ENCODE measurements at regions not wholly inside any gene's neighbourhood (a gene's known extent, or its start where the extent isn't known, plus 50 kb on each side); places are given as distances from the start of the nearest gene placed in this dataset.

GRCh38 chr1:157399343-157399983, 152.9 kb downstream of the FCRL5 start:
- Histone ChIP-seq H3K4me1 (ENCODE audit: insufficient read depth, low read length) (no peaks in the 10 kb centered on the region), H3K4me3 (ENCODE audit: insufficient read depth, low read depth, low read length) (no peak overlapping the region), H3K27ac (ENCODE audit: low read depth, low read length) (no peak overlapping the region), H3K9ac (ENCODE audit: low read length) (no peak overlapping the region), H3K79me2 (ENCODE audit: insufficient read depth, low read length) (no peaks in the 10 kb centered on the region), H3K4me2 (ENCODE audit: low read length) (no peak overlapping the region), H4K20me1 (ENCODE audit: insufficient read depth, low read length) (no peaks in the 10 kb centered on the region), H3K27me3 (ENCODE audit: insufficient read depth, low read length) (peaks cover 3% of the 10 kb centered on the region), H3K9me3 (ENCODE audit: insufficient read depth, low read depth, low read length) (no peaks in the 10 kb centered on the region), H2AFZ (ENCODE audit: low read depth, low read length) (no peak overlapping the region), H3K36me3 (ENCODE audit: insufficient read depth, low read length) (no peaks in the 10 kb centered on the region)
- Mint-ChIP-seq H3K27me3 (ENCODE audit: low read depth, unreplicated experiment) (peaks cover 8% of the 10 kb centered on the region), H3K27ac (ENCODE audit: unreplicated experiment) (no peak overlapping the region), H3K36me3 (ENCODE audit: low read depth, unreplicated experiment) (peaks cover 2% of the 10 kb centered on the region), H3K4me3 (ENCODE audit: unreplicated experiment) (no peak overlapping the region), H3K4me1 (ENCODE audit: low read depth, unreplicated experiment) (peaks cover 7% of the 10 kb centered on the region), H3K9me3 (ENCODE audit: unreplicated experiment) (no peaks in the 10 kb centered on the region)
- no peak for FAIRE-seq
- DNase-seq (ENCODE audit: low read depth), result no peak
- TF ChIP-seq, protein P1, sequence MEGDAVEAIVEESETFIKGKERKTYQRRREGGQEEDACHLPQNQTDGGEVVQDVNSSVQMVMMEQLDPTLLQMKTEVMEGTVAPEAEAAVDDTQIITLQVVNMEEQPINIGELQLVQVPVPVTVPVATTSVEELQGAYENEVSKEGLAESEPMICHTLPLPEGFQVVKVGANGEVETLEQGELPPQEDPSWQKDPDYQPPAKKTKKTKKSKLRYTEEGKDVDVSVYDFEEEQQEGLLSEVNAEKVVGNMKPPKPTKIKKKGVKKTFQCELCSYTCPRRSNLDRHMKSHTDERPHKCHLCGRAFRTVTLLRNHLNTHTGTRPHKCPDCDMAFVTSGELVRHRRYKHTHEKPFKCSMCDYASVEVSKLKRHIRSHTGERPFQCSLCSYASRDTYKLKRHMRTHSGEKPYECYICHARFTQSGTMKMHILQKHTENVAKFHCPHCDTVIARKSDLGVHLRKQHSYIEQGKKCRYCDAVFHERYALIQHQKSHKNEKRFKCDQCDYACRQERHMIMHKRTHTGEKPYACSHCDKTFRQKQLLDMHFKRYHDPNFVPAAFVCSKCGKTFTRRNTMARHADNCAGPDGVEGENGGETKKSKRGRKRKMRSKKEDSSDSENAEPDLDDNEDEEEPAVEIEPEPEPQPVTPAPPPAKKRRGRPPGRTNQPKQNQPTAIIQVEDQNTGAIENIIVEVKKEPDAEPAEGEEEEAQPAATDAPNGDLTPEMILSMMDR (IDR thresholded peaks at IDR 0.05; ENCODE audit: insufficient read depth, low read depth, low read length), result no peak
- TF ChIP-seq EZH2 (IDR thresholded peaks at IDR 0.05; ENCODE audit: insufficient read depth, low read length), result no peak

DNA sequence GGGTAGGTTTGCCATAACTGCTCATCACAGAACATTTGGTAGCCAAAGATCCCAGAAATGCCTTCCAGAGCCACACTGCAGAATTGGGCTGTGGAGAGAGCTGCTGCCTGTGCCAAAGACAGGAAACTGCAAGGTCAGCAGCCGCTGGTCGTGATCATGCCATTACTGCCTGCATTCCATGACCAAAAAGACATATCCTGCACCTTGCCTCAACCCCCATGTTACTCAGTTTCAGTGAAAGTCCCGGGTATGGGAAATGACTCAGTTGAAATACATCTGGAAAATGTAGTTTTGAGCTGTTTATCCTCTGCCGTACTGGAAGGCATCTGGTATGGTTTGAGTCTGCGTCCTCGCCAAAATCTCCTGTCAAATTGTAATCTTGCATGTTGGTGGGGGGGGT, 161.7 kb downstream of the FCRL5 start:
- H3K4me1 Mint-ChIP-seq (ENCODE audit: low read depth, unreplicated experiment), result peaks cover 16% of the 10 kb centered on the region
- Histone ChIP-seq H4K20me1 (ENCODE audit: insufficient read depth, low read length) (no peaks in the 10 kb centered on the region), H2AFZ (ENCODE audit: low read depth, low read length) (no peak overlapping the region), H3K9me3 (ENCODE audit: insufficient read depth, low read depth, low read length) (no peaks in the 10 kb centered on the region), H3K4me2 (ENCODE audit: low read length) (peak overlapping the region; percentile 76), H3K36me3 (ENCODE audit: insufficient read depth, low read length) (no peaks in the 10 kb centered on the region), H3K9ac (ENCODE audit: low read length) (no peak overlapping the region), H3K79me2 (ENCODE audit: insufficient read depth, low read length) (no peaks in the 10 kb centered on the region), H3K27me3 (ENCODE audit: insufficient read depth, low read length) (no peaks in the 10 kb centered on the region), H3K27ac (ENCODE audit: low read depth, low read length) (no peak overlapping the region), H3K4me3 (ENCODE audit: insufficient read depth, low read depth, low read length) (no peak overlapping the region), H3K4me1 (ENCODE audit: insufficient read depth, low read length) (peaks cover 13% of the 10 kb centered on the region)
- H3K36me3 Mint-ChIP-seq (ENCODE audit: low read depth, unreplicated experiment), result no peaks in the 10 kb centered on the region
- DNase-seq (ENCODE audit: low read depth) (peak; percentile 32), FAIRE-seq (peak; percentile 50)
- H3K4me3 Mint-ChIP-seq (ENCODE audit: unreplicated experiment), result peak overlapping the region; percentile 23
- H3K27me3 Mint-ChIP-seq (ENCODE audit: low read depth, unreplicated experiment), result no peaks in the 10 kb centered on the region
- peaks cover 4% of the 10 kb centered on the region for H3K9me3 Mint-ChIP-seq (ENCODE audit: unreplicated experiment)
- TF ChIP-seq, protein P1 (IDR thresholded peaks at IDR 0.05; ENCODE audit: insufficient read depth, low read depth, low read length), result no peak
- TF ChIP-seq EZH2 (IDR thresholded peaks at IDR 0.05; ENCODE audit: insufficient read depth, low read length), result no peak
- H3K27ac Mint-ChIP-seq (ENCODE audit: unreplicated experiment), result peak overlapping the region; percentile 71

DNA sequence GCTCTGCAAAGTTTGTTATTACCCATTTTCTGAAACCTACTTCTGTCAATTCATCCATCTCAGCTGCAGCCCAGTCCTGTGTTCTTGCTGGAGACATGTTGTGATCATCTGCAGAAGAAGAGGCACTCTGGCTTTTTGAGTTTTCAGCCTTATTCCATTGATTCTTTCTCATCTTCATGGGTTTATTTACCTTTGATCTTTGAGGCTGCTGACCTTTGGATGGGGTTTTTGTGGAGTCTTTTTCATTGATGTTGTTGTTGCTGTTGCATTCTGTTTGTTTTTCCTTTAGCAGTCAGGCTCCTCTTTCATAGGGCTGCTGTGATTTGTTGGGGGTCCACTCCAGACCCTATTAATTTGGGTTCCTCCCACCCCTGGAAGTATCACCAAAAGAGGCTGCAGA, 164.3 kb downstream of the FCRL5 start:
- Mint-ChIP-seq H3K4me3 (ENCODE audit: unreplicated experiment) (no peak overlapping the region), H3K4me1 (ENCODE audit: low read depth, unreplicated experiment) (peaks cover 16% of the 10 kb centered on the region), H3K27me3 (ENCODE audit: low read depth, unreplicated experiment) (peaks cover 14% of the 10 kb centered on the region), H3K9me3 (ENCODE audit: unreplicated experiment) (peaks cover 2% of the 10 kb centered on the region), H3K27ac (ENCODE audit: unreplicated experiment) (no peak overlapping the region), H3K36me3 (ENCODE audit: low read depth, unreplicated experiment) (no peaks in the 10 kb centered on the region)
- Histone ChIP-seq H3K4me2 (ENCODE audit: low read length) (no peak overlapping the region), H3K9ac (ENCODE audit: low read length) (no peak overlapping the region), H3K27me3 (ENCODE audit: insufficient read depth, low read length) (no peaks in the 10 kb centered on the region), H3K36me3 (ENCODE audit: insufficient read depth, low read length) (no peaks in the 10 kb centered on the region), H3K4me3 (ENCODE audit: insufficient read depth, low read depth, low read length) (no peak overlapping the region), H3K9me3 (ENCODE audit: insufficient read depth, low read depth, low read length) (no peaks in the 10 kb centered on the region), H3K4me1 (ENCODE audit: insufficient read depth, low read length) (peaks cover 13% of the 10 kb centered on the region), H3K27ac (ENCODE audit: low read depth, low read length) (no peak overlapping the region), H2AFZ (ENCODE audit: low read depth, low read length) (no peak overlapping the region), H4K20me1 (ENCODE audit: insufficient read depth, low read length) (no peaks in the 10 kb centered on the region), H3K79me2 (ENCODE audit: insufficient read depth, low read length) (no peaks in the 10 kb centered on the region)
- DNase-seq (ENCODE audit: low read depth) (no peak), FAIRE-seq (no peak)
- TF ChIP-seq EZH2 (IDR thresholded peaks at IDR 0.05; ENCODE audit: insufficient read depth, low read length), result no peak
- TF ChIP-seq, protein P1 (IDR thresholded peaks at IDR 0.05; ENCODE audit: insufficient read depth, low read depth, low read length), result no peak
